ENCODE measurements at regions not wholly inside any gene's neighbourhood (a gene's known extent, or its start where the extent isn't known, plus 50 kb on each side); places are given as distances from the start of the nearest gene placed in this dataset.

DNA sequence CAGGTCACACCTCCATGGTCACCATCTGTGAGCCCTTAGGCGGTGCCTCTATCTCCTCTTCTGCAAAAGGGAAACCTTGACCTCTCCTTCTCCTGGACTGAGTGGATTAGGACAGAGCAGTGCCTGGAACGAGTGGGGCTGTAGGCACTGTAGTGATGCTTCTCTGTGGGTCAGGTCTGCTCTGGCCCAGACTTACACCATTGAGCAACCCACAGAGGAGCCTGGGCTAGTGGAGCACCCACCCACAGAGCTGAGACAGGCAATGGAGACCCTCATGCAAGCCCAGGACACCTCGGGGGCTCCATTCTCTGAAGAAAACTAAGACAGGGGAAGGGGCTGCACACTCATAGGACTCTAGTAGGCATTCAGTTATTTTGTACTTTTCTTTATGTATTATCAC is 400.6 kb downstream of the GADD45G start:
- no peaks in the 10 kb centered on the region for H3K36me3 Mint-ChIP-seq
- H3K27me3 Mint-ChIP-seq: peaks cover 21% of the 10 kb centered on the region
- no peak for DNase-seq
- no peak overlapping the region for H3K4me3 Mint-ChIP-seq
- peaks cover 12% of the 10 kb centered on the region for H3K4me1 Mint-ChIP-seq
- CTCF ChIA-PET: interaction anchor here (1.0 kb wide), 1 partner anchor 23 kb away, joined by 8 read pairs; no protein-coding TSS in a partner anchor
- no peaks in the 10 kb centered on the region for H3K9me3 Mint-ChIP-seq
- H3K27ac Mint-ChIP-seq: no peak overlapping the region

DNA sequence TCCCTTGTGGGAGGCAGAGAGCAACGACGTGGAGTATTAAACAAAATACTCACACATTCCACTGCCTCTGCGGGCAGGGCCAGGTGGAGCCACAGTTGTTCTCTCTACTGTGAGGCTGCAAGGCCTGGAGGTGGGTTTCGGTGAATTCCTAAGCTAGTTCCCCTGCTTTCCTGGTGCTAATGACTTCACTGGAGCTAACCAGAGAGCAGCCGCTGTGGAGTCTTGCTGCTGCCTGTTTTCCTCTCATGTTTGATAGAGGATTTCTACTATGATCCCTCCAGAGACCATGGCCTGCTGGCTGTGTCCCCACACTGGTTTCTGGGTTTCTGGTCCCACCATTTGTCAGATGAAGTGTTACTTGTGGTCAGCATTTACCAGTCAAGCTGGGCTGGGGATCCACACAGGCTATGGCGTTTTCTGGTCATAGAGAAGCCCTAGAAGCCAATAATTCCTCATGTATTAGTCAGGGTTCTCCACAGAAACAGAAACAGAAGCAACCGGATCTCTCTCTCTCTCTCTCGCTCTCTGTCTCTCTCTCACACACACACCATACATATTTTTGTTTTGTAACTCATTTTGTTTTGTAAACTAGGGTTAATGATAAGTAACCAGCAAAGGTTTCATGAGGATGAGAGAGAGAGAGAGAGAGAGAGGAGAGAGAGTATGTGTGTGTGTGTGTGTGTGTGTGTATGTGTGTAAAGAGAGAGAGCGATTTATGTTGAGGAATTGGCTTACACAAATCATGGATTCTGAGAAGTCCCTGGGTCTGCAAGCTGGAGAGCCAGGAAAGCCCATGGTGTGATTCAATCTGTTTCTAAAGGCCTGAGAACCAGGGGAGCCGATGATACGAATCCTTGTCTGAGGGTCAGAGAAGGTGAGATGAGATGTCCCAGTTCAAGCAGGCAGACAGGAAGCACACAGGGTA is 403.0 kb downstream of the GADD45G start:
- DNase-seq: no peak
- Mint-ChIP-seq H3K4me1 (peaks cover 4% of the 10 kb centered on the region), H3K9me3 (no peaks in the 10 kb centered on the region), H3K27ac (no peak overlapping the region), H3K36me3 (no peaks in the 10 kb centered on the region), H3K27me3 (peaks cover 21% of the 10 kb centered on the region), H3K4me3 (no peak overlapping the region)
- CTCF ChIA-PET: no interaction called here

GRCh38 chr9:90009447-90009846 is 404.6 kb downstream of the GADD45G start:
- no peak for DNase-seq
- Mint-ChIP-seq H3K4me1 (peaks cover 4% of the 10 kb centered on the region), H3K4me3 (no peak overlapping the region), H3K36me3 (no peaks in the 10 kb centered on the region), H3K27me3 (peaks cover 18% of the 10 kb centered on the region), H3K9me3 (no peaks in the 10 kb centered on the region), H3K27ac (no peak overlapping the region)
- CTCF ChIA-PET: no interaction called here

- CTCF ChIA-PET: no interaction called here
- Mint-ChIP-seq H3K27me3 (peaks cover 15% of the 10 kb centered on the region), H3K9me3 (no peaks in the 10 kb centered on the region), H3K4me1 (peaks cover 4% of the 10 kb centered on the region), H3K27ac (no peak overlapping the region), H3K4me3 (no peak overlapping the region), H3K36me3 (no peaks in the 10 kb centered on the region)
- DNase-seq: no peak
Measured at GRCh38 chr9:90010793-90011192, 406.0 kb downstream of the GADD45G start.

DNA sequence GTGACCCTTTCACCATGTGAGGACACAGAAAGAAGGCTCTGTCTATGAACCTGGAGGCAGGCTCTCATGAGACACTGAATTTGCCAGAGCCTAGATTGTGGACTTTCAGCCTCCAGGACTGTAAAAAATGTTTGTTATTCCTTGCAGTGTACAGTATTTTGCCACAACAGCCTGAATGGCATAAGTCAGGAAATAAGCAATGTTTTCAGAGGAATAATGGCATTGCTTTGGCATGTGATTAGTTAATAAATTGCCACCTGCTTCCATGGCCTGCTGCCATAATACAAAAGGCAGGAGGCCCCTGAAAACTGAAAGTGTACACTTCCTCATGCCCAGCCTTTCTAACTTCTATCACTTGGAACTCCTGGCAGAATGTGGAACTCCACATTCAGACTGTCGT is 408.1 kb downstream of the GADD45G start:
- Mint-ChIP-seq H3K9me3 (no peaks in the 10 kb centered on the region), H3K4me1 (no peaks in the 10 kb centered on the region), H3K27ac (no peak overlapping the region), H3K36me3 (no peaks in the 10 kb centered on the region), H3K4me3 (no peak overlapping the region), H3K27me3 (peaks cover 19% of the 10 kb centered on the region)
- CTCF ChIA-PET: no interaction called here
- DNase-seq: no peak

DNA sequence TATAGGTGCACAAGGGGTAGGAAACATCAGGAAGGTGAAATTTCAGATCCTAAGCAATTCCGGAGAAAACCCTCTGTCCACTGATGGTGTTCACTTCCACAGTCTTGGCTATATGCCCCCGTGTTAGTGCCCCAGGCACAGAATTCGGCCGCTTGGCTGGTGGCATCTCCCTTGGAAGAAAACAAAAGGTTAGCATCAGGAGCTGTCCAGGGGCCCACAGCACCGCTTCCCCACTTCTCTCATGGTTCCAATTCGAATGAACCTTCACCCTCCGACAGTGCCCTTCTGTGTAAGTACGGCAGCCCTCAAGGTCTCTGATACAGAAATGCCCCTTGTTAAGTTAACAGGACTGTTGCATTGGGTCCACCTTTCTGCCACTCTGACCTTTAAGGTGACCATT is 409.0 kb downstream of the GADD45G start:
- no peak overlapping the region for H3K4me3 Mint-ChIP-seq
- no peaks in the 10 kb centered on the region for H3K9me3 Mint-ChIP-seq
- CTCF ChIA-PET: interaction anchor here (1.3 kb wide), 1 partner anchor 416 kb away, joined by 3 read pairs; no protein-coding TSS in a partner anchor
- DNase-seq: no peak
- H3K27ac Mint-ChIP-seq: no peak overlapping the region
- peaks cover 24% of the 10 kb centered on the region for H3K27me3 Mint-ChIP-seq
- peaks cover 4% of the 10 kb centered on the region for H3K4me1 Mint-ChIP-seq
- no peaks in the 10 kb centered on the region for H3K36me3 Mint-ChIP-seq

GRCh38 chr9:90014421-90014820 is 409.6 kb downstream of the GADD45G start:
- Mint-ChIP-seq H3K27me3 (peaks cover 25% of the 10 kb centered on the region), H3K27ac (no peak overlapping the region), H3K9me3 (no peaks in the 10 kb centered on the region), H3K4me3 (no peak overlapping the region), H3K4me1 (peaks cover 4% of the 10 kb centered on the region), H3K36me3 (no peaks in the 10 kb centered on the region)
- no peak for DNase-seq
- CTCF ChIA-PET: interaction anchor here (1.3 kb wide), 1 partner anchor 416 kb away, joined by 3 read pairs; no protein-coding TSS in a partner anchor

DNA sequence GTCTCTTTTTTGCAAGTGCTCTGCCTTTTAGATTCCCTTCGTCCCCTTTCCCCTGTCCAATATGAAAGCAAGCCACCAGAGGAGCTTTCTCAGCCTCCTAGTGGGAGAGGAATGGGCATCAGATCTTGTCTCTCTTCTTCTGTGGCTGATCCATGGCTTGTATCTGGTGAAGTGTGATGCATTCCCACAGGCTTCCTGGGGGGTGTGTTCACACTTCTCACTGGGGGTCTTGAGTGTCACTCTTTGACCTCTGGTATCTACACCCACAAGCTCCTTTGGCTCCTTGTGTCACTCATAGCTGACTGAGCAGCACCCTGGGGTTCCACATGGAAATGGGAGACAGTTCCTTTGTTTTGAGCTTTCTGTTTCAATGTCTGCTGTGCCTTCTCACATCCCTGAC is 411.5 kb downstream of the GADD45G start:
- no peak for DNase-seq
- Mint-ChIP-seq H3K9me3 (no peaks in the 10 kb centered on the region), H3K4me1 (peaks cover 4% of the 10 kb centered on the region), H3K27me3 (peaks cover 31% of the 10 kb centered on the region), H3K4me3 (no peak overlapping the region), H3K27ac (no peak overlapping the region), H3K36me3 (no peaks in the 10 kb centered on the region)
- CTCF ChIA-PET: no interaction called here

- H3K9me3 Mint-ChIP-seq: no peaks in the 10 kb centered on the region
- H3K4me3 Mint-ChIP-seq: no peak overlapping the region
- H3K27ac Mint-ChIP-seq: no peak overlapping the region
- no peaks in the 10 kb centered on the region for H3K36me3 Mint-ChIP-seq
- peaks cover 37% of the 10 kb centered on the region for H3K27me3 Mint-ChIP-seq
- H3K4me1 Mint-ChIP-seq: peaks cover 4% of the 10 kb centered on the region
- CTCF ChIA-PET: interaction anchor here (1.6 kb wide), 1 partner anchor 420 kb away, joined by 4 read pairs; no protein-coding TSS in a partner anchor
- DNase-seq: no peak
Measured at GRCh38 chr9:90017679-90018078, 412.9 kb downstream of the GADD45G start.

DNA sequence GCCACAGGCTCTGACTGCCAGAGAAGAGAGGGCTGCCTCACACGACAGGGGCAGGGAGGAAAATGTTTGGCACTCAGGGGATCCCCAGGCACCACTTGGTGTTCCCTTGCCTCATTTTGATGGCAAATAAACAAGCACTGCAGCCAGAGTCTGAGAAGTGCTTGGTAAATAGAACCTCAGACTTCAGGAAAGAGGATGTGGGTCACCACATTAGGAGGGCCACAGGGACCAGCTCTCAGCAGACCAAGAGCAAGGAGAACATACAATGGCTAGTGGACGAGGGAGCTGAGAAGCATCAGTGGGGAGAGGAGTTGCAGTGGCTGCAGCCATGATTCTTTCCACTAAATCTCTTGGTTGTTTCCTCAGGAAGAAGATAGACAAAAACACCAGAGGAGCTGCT is 413.9 kb downstream of the GADD45G start:
- H3K4me3 Mint-ChIP-seq: no peak overlapping the region
- CTCF ChIA-PET: no interaction called here

DNA sequence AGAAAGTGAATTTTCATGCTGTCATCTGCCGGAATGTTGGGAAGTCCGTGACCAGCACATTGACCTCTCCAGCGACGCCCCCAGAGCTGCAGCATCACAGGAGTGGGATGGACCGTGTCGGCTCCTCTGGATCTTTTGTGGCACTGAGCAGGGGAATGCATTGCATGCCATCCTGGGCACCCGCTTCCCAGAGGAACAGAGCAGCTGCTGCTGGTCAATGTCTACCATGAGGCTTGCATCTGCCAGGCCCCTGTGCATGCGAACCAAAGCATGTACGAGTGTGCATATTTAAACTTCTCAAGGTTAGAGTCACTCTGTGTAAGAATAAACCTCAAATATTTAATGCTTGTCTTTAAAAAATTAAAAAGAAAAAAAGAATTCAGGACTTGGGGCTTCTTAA is 414.8 kb downstream of the GADD45G start:
- CTCF ChIA-PET: no interaction called here
- H3K27me3 Mint-ChIP-seq: peaks cover 47% of the 10 kb centered on the region
- DNase-seq: no peak
- no peaks in the 10 kb centered on the region for H3K36me3 Mint-ChIP-seq
- H3K9me3 Mint-ChIP-seq: no peaks in the 10 kb centered on the region
- peaks cover 4% of the 10 kb centered on the region for H3K4me1 Mint-ChIP-seq
- H3K27ac Mint-ChIP-seq: no peak overlapping the region
- no peak overlapping the region for H3K4me3 Mint-ChIP-seq

More for the DNA sequence above, 413.9 kb downstream of the GADD45G start:
- Mint-ChIP-seq H3K36me3 (no peaks in the 10 kb centered on the region), H3K4me1 (peaks cover 4% of the 10 kb centered on the region), H3K27me3 (peaks cover 42% of the 10 kb centered on the region), H3K9me3 (no peaks in the 10 kb centered on the region), H3K27ac (no peak overlapping the region)
- DNase-seq: no peak

GRCh38 chr9:90020276-90020871 is 415.6 kb downstream of the GADD45G start:
- Mint-ChIP-seq H3K27ac (no peak overlapping the region), H3K4me3 (no peak overlapping the region), H3K36me3 (no peaks in the 10 kb centered on the region), H3K27me3 (peaks cover 54% of the 10 kb centered on the region), H3K9me3 (no peaks in the 10 kb centered on the region), H3K4me1 (peaks cover 4% of the 10 kb centered on the region)
- DNase-seq: no peak
- CTCF ChIA-PET: no interaction called here

DNA sequence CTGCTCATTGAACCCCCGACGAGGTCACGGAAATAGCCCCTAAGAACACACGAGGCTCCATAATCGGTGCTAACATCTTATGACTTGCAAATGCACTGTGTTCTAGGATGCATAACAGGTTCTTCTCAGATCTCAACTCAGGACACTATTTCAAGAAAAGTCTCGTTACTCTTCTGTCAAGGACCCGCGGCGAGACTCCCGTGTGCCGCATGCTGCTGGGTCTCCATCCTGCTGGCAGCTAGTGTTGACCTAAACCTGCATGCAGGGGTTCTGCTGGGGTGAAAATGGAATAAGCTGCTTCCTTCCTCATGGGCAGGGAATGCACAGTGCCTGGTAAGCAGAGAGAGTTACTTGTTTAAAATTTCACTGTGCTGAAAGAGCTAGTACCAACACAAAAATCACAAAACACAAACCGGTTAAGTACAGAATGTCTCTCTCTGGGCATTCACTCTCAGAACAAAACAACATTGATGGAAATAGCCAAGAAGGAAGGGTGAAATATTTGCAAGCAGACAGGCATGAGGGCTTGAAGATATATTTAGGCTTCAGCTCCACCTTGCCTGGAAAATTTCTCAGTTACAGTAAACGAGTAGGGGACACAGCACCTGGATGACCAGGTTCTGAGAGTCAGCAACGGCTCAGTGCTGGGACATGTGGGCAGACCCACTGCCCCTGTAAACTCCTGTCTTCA is 416.5 kb downstream of the GADD45G start:
- Mint-ChIP-seq H3K27me3 (peaks cover 54% of the 10 kb centered on the region), H3K4me3 (no peak overlapping the region), H3K9me3 (no peaks in the 10 kb centered on the region), H3K27ac (no peak overlapping the region), H3K4me1 (peaks cover 4% of the 10 kb centered on the region), H3K36me3 (no peaks in the 10 kb centered on the region)
- DNase-seq: no peak
- CTCF ChIA-PET: no interaction called here

DNA sequence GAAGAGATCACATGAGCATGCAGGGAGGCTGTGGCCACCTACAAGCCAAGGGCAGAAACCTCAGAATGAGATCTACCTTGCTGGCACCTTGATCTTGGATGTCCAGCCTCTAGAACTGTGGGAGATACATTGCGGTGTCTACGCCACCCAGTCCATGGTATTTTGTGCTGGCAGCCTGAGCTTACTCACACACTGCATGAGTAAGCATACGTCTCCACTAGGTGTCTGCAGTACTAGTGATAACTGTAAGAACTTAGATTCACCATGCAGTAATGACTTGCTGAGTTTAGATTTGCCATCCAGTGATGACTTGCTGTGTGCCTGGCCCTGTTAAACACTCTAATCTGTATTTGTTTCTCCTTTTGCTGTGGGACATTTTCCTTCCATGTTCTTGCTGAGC is 417.7 kb downstream of the GADD45G start:
- Mint-ChIP-seq H3K4me1 (peaks cover 4% of the 10 kb centered on the region), H3K9me3 (no peaks in the 10 kb centered on the region), H3K27ac (no peak overlapping the region), H3K36me3 (no peaks in the 10 kb centered on the region), H3K4me3 (no peak overlapping the region), H3K27me3 (peaks cover 54% of the 10 kb centered on the region)
- no peak for DNase-seq
- CTCF ChIA-PET: no interaction called here

Measured in activated naive CD4-positive, alpha-beta T cell treated with anti-CD3 and anti-CD28 coated beads, Interleukin-2, amount 10 ng/mL, durations not matched to agents 7 days and 5 days (primary cell).